Activated T-helper 1 cell treated with anti-CD3 and anti-CD28 coated beads, Interleukin-12 subunit alpha, Interleukin-12 subunit beta, Interleukin-2, Interleukin-4 antibody, amounts not matched to agents 30 ng/mL and 10 ng/mL and 1 ng/mL, durations not matched to agents 14 hours and 24 hours and 36 hours (primary cell): ENCODE measurements at regions not wholly inside any gene's neighbourhood (a gene's known extent, or its start where the extent isn't known, plus 50 kb on each side); places are given as distances from the start of the nearest gene placed in this dataset.

Experiments
- DNase-seq: peaks from one replicate; pipeline ENCODE4 v3.0.0; 2021; ENCODE audit warnings: low spot score
- H3K27ac Mint-ChIP-seq: one replicate; pipeline ENCODE4 v1.8.0; 2021; ENCODE audit warnings: mild to moderate bottlenecking, mixed read lengths
- H3K27me3 Mint-ChIP-seq: one replicate; pipeline ENCODE4 v1.8.0; 2022; ENCODE audit warnings: mild to moderate bottlenecking, moderate library complexity, mixed read lengths; ENCODE audit not compliant: insufficient read depth
- H3K36me3 Mint-ChIP-seq: one replicate; pipeline ENCODE4 v1.8.0; 2021; ENCODE audit warnings: low read depth, mixed read lengths
- H3K4me1 Mint-ChIP-seq: one replicate; pipeline ENCODE4 v1.8.0; 2021; ENCODE audit warnings: low read depth, mixed read lengths
- H3K4me3 Mint-ChIP-seq: one replicate; pipeline ENCODE4 v1.8.0; 2021; ENCODE audit warnings: mild to moderate bottlenecking, moderate library complexity, mixed read lengths
- H3K9me3 Mint-ChIP-seq: one replicate; pipeline ENCODE4 v1.8.0; 2021; ENCODE audit warnings: mixed read lengths
- intact Hi-C: fragments of 100-400 bp; cut with micrococcal nuclease; formaldehyde crosslinking; loops from one replicate; pipeline ENCODE4 v1.15.1; 2024

DNA sequence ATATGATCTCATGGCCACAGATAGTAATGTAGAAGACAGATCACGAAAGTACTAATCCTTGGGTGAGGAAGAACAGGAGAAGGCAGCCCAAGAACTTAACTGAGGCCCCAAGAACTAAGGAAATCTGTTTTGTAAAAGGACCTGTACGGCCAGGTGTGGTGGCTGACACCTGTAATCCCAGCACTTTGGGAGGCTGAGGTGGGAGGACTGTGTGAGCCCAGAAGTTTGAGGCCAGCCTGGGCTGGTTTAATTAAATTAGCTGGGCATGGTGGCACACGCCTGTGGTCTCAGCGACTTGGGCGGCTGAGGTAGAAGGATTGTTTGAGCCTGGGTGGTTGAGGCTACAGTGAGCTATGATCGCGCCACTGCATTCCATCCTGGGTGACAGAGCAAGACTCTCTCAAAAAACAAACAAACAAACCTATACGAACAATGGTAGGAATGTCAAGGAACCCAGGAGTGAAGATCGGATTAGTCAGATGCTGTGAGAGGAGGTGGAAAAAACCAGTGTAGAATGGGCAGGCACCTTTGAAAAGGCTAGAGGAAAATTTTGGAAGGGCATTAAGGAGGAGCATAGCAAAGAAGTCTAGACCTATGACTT, 283.8 kb upstream of the DMRT1 start:
- H3K36me3 Mint-ChIP-seq: no peaks in the 10 kb centered on the region
- no peak overlapping the region for H3K27ac Mint-ChIP-seq
- peaks cover 10% of the 10 kb centered on the region for H3K27me3 Mint-ChIP-seq
- intact Hi-C loops: no loop called here
- no peak overlapping the region for H3K4me3 Mint-ChIP-seq
- no peak for DNase-seq
- H3K9me3 Mint-ChIP-seq: no peaks in the 10 kb centered on the region
- no peaks in the 10 kb centered on the region for H3K4me1 Mint-ChIP-seq

GRCh38 chr9:561427-561826, 280.1 kb upstream of the DMRT1 start:
- Mint-ChIP-seq H3K27me3 (peaks cover 10% of the 10 kb centered on the region), H3K4me3 (no peak overlapping the region), H3K36me3 (no peaks in the 10 kb centered on the region), H3K4me1 (no peaks in the 10 kb centered on the region), H3K9me3 (no peaks in the 10 kb centered on the region), H3K27ac (no peak overlapping the region)
- no peak for DNase-seq
- intact Hi-C loops: no loop called here

DNA sequence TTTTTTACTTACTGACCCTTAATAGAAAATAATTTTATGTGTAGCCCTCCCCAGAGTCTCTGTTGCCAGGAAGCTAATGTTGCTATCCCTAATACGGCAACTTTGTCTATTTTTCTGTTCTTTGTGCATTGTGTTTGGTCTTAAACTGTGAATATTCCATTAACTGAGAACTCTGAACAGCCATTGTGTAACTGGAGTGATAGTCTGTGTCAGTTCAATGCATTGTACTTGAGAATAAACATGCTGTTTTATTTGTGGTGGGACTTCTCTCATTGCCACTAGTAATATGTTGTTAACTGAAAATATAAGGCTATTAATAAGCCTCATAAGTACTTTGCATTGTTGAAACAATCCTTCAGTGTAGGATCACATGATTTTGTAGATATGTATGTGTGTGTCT, 278.3 kb upstream of the DMRT1 start:
- no peaks in the 10 kb centered on the region for H3K36me3 Mint-ChIP-seq
- H3K4me3 Mint-ChIP-seq: no peak overlapping the region
- H3K27me3 Mint-ChIP-seq: peaks cover 1% of the 10 kb centered on the region
- no peaks in the 10 kb centered on the region for H3K4me1 Mint-ChIP-seq
- H3K27ac Mint-ChIP-seq: no peak overlapping the region
- no peaks in the 10 kb centered on the region for H3K9me3 Mint-ChIP-seq
- intact Hi-C loops: no loop called here
- DNase-seq: no peak

DNA sequence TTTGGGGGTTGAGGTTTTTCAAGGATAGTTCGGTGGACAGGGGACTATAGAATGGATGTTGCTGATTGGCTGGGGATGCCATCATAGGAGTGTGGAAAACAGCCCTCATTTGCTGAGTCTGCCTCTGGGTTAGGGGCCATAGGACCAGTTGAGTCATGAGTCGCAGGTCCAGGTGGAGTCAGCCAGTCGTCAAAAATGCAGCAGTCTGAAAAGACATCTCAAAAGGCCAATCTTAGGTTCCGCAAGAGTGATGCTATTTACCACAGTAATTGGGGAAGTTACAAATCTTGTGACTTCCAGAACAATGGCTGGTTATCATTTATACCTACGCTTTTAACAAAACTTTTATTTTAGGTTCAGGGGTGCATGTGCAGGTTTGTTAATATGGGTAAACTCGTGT, 276.0 kb upstream of the DMRT1 start:
- no peak overlapping the region for H3K4me3 Mint-ChIP-seq
- no peaks in the 10 kb centered on the region for H3K9me3 Mint-ChIP-seq
- H3K27me3 Mint-ChIP-seq: peaks cover 3% of the 10 kb centered on the region
- no peak for DNase-seq
- intact Hi-C loops: no loop called here
- no peaks in the 10 kb centered on the region for H3K4me1 Mint-ChIP-seq
- H3K36me3 Mint-ChIP-seq: no peaks in the 10 kb centered on the region
- H3K27ac Mint-ChIP-seq: no peak overlapping the region

DNA sequence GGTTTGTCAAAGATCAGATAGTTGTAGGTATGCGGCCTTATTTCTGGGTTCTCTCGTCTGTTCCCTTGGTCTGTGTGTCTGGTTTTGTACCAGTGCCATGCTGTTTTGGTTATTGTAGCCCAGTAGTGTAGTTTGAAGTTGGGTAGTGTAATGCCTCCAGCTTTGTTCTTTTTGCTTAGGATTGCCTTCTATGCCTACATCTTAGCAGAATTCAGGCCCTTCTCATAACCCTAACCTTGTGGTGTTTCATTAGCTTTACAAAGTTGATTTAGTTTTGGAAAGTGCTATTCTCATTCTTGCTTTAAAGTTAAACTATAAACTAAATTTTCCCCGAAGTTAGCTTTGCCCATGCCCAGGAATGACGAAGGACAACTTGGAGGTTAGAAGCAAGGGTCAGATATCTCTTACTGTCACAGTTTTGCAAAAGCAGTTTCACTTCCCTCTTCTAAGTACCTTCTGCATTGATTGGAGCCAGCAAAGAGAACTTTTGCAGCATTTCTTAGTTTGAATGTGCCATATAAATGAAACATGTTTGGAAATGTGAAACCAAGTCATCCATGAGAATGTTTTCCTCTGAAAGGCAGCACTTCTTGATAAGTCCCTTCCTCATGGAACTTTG, 274.3 kb upstream of the DMRT1 start:
- no peak overlapping the region for H3K27ac Mint-ChIP-seq
- intact Hi-C loops: no loop called here
- peaks cover 3% of the 10 kb centered on the region for H3K27me3 Mint-ChIP-seq
- no peaks in the 10 kb centered on the region for H3K4me1 Mint-ChIP-seq
- H3K4me3 Mint-ChIP-seq: no peak overlapping the region
- H3K9me3 Mint-ChIP-seq: no peaks in the 10 kb centered on the region
- no peak for DNase-seq
- H3K36me3 Mint-ChIP-seq: no peaks in the 10 kb centered on the region

- H3K27ac Mint-ChIP-seq: no peak overlapping the region
- no peak overlapping the region for H3K4me3 Mint-ChIP-seq
- DNase-seq: no peak
- intact Hi-C loops: no loop called here
- peaks cover 3% of the 10 kb centered on the region for H3K27me3 Mint-ChIP-seq
- H3K9me3 Mint-ChIP-seq: no peaks in the 10 kb centered on the region
- no peaks in the 10 kb centered on the region for H3K36me3 Mint-ChIP-seq
- H3K4me1 Mint-ChIP-seq: no peaks in the 10 kb centered on the region
These were observed 273.7 kb upstream of the DMRT1 start for GRCh38 chr9:567747-568305.

DNA sequence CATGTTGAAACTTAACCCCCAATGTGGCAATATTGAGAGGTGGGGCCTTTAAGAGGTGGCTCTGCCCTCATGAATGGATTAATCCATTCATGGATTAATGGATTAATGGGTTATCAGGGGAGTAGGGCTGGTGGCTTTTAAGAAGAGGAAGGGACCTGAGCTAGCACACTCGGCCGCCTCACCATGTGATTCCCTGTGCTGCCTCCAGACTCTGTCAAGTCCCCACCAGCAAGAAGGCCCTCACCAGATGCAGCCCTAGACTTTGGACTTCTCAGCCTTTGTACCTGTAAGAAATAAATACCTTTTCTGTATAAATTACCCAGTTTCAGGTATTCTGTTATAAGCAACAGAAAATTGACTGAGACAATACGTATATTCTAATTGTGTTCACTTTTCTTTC, 272.2 kb upstream of the DMRT1 start:
- H3K36me3 Mint-ChIP-seq: no peaks in the 10 kb centered on the region
- no peak overlapping the region for H3K27ac Mint-ChIP-seq
- intact Hi-C loops: no loop called here
- no peak for DNase-seq
- H3K9me3 Mint-ChIP-seq: no peaks in the 10 kb centered on the region
- H3K4me1 Mint-ChIP-seq: no peaks in the 10 kb centered on the region
- H3K27me3 Mint-ChIP-seq: peaks cover 3% of the 10 kb centered on the region
- H3K4me3 Mint-ChIP-seq: no peak overlapping the region

GRCh38 chr9:570187-570586, 271.3 kb upstream of the DMRT1 start:
- Mint-ChIP-seq H3K9me3 (no peaks in the 10 kb centered on the region), H3K4me1 (no peaks in the 10 kb centered on the region), H3K4me3 (no peak overlapping the region), H3K36me3 (no peaks in the 10 kb centered on the region), H3K27me3 (peaks cover 3% of the 10 kb centered on the region), H3K27ac (no peak overlapping the region)
- DNase-seq: no peak
- intact Hi-C loops: no loop called here

- H3K27me3 Mint-ChIP-seq: peaks cover 3% of the 10 kb centered on the region
- H3K27ac Mint-ChIP-seq: no peak overlapping the region
- no peaks in the 10 kb centered on the region for H3K36me3 Mint-ChIP-seq
- no peak overlapping the region for H3K4me3 Mint-ChIP-seq
- no peaks in the 10 kb centered on the region for H3K4me1 Mint-ChIP-seq
- DNase-seq: no peak
- no peaks in the 10 kb centered on the region for H3K9me3 Mint-ChIP-seq
- intact Hi-C loops: no loop called here
These were observed 270.4 kb upstream of the DMRT1 start for GRCh38 chr9:571066-571465.

DNA sequence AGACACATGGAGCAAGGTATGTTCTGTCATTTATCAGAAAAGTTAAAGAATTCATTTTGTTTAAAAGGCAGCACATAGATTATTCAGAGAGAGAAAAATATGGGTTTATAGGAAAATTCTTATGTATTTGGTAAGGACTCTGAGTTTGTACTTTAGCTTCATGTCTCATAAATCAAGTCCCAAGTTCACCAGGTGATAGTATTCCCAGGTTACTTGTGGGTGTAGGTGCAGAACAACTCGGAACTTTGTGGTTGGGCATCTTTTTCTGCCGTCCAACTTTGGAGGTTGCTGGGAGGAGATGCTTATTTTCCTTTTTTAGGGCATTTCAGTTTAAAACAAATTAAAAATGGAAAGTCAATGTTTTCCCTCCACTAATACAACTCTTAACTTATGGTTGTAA, 269.8 kb upstream of the DMRT1 start:
- no peak for DNase-seq
- H3K27ac Mint-ChIP-seq: no peak overlapping the region
- intact Hi-C loops: no loop called here
- H3K27me3 Mint-ChIP-seq: peaks cover 3% of the 10 kb centered on the region
- H3K4me3 Mint-ChIP-seq: no peak overlapping the region
- H3K9me3 Mint-ChIP-seq: no peaks in the 10 kb centered on the region
- no peaks in the 10 kb centered on the region for H3K4me1 Mint-ChIP-seq
- H3K36me3 Mint-ChIP-seq: no peaks in the 10 kb centered on the region

GRCh38 chr9:573691-574410, 267.6 kb upstream of the DMRT1 start:
- H3K36me3 Mint-ChIP-seq: no peaks in the 10 kb centered on the region
- H3K27me3 Mint-ChIP-seq: no peaks in the 10 kb centered on the region
- DNase-seq: no peak
- intact Hi-C loops: no loop called here
- H3K4me3 Mint-ChIP-seq: no peak overlapping the region
- H3K27ac Mint-ChIP-seq: no peak overlapping the region
- no peaks in the 10 kb centered on the region for H3K4me1 Mint-ChIP-seq
- H3K9me3 Mint-ChIP-seq: no peaks in the 10 kb centered on the region

DNA sequence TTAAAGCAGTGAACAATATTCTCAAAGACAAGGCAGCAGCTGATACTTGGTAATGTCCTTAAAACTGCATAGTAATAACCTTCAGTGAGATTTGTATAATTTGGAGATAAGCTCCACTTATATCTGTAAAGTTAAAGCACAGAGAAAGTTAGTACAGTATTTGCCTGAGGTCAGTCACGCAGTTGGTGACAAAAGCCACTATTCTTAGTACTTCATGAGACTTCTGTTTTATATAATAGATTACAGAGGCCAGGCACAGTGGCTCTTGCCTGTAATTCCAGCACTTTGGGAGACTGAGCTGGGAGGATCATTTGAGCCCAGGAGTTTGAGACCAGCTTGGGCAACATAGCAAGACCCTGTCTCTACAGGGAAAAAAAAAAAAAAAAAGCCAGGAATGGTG, 266.4 kb upstream of the DMRT1 start:
- Mint-ChIP-seq H3K9me3 (no peaks in the 10 kb centered on the region), H3K27ac (no peak overlapping the region), H3K4me3 (no peak overlapping the region), H3K27me3 (no peaks in the 10 kb centered on the region), H3K36me3 (no peaks in the 10 kb centered on the region), H3K4me1 (no peaks in the 10 kb centered on the region)
- DNase-seq: no peak
- intact Hi-C loops: no loop called here

GRCh38 chr9:580652-581342, 260.7 kb upstream of the DMRT1 start:
- no peaks in the 10 kb centered on the region for H3K36me3 Mint-ChIP-seq
- no peak overlapping the region for H3K27ac Mint-ChIP-seq
- H3K27me3 Mint-ChIP-seq: no peaks in the 10 kb centered on the region
- H3K9me3 Mint-ChIP-seq: no peaks in the 10 kb centered on the region
- no peak for DNase-seq
- intact Hi-C loops: no loop called here
- H3K4me1 Mint-ChIP-seq: no peaks in the 10 kb centered on the region
- H3K4me3 Mint-ChIP-seq: no peak overlapping the region
